ENCODE measurements at regions not wholly inside any gene's neighbourhood (a gene's known extent, or its start where the extent isn't known, plus 50 kb on each side); places are given as distances from the start of the nearest gene placed in this dataset.

DNA sequence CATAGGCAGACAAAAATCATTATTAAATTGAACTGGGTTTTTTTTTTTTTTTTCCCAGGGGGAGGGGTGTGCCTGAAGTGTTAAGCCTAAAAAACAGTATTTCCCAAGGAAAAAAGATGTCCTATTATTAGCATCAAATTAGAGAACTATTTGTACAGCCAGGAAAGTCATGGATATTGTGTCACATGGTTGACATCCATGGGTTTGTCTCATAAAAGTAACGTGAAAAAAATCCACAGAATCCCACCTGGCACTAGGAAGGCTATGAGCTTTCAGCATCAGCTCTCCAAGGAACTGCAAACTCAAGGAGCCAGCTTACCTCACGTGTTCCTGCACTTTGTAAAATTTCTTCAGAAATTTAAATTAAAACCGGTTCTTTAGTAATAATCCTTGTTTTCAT is 69.1 kb upstream of the EGLN3 start:
- no peaks in the 10 kb centered on the region for H3K36me3 ChIP-seq (replicated peaks in 1 of 2; ENCODE audit: control insufficient read depth in 1 of 2, insufficient read depth in 2 of 2, low read length in 2 of 2)
- 92% methylated on average over 3 of the region's 3 CpGs for WGBS (ENCODE audit: low lambda C conversion rate)
- peaks cover 57% of the 10 kb centered on the region for H3K4me1 ChIP-seq (ENCODE audit: insufficient read depth, low read length)
- H3K79me2 ChIP-seq (ENCODE audit: insufficient read depth, low read length) = no peaks in the 10 kb centered on the region
- no peaks in the 10 kb centered on the region for H3K27me3 ChIP-seq (ENCODE audit: control insufficient read depth in 1 of 2, insufficient read depth in 2 of 2, low read length in 2 of 2)
- H3K9ac ChIP-seq (ENCODE audit: insufficient read depth, low read depth, low read length) = no peak overlapping the region
- no peak overlapping the region for H3K4me3 ChIP-seq (replicated peaks in 1 of 3; ENCODE audit: insufficient read depth in 1 of 3, low read depth in 2 of 3, low read length in 3 of 3)
- no peak overlapping the region for H3K27ac ChIP-seq (ENCODE audit: extremely low read length, insufficient read depth, low read length)
- no peak for ATAC-seq
- H2AFZ ChIP-seq (ENCODE audit: low read length) = no peak overlapping the region
- H3K9me3 ChIP-seq (ENCODE audit: low read length) = no peaks in the 10 kb centered on the region
- no peak for FAIRE-seq
- no peak for DNase-seq (ENCODE audit: low spot score)
- intact Hi-C loops (cut with micrococcal nuclease; ENCODE audit: unreplicated experiment) (loop anchor here (10.0 kb wide), 1 partner anchor 445 kb away; the partner anchor contains the start of gene SPTSSA), in situ Hi-C loops (cut with HindIII; ENCODE audit: extremely low pct_ligation_motif_present, low pct_unique_long_range_greater_than_20kb) (no loop called here)
- POLR2A ChIA-PET = interaction anchor here (1.2 kb wide), 1 partner anchor 12 kb away, joined by 3 read pairs; no protein-coding TSS in a partner anchor
- CTCF ChIA-PET (ENCODE audit: low intra/inter-chr PET ratio, low total read pairs) = no interaction called here
- BruUV-seq (replicated peaks) = no TSS peak
- no peak overlapping the region for H3K4me2 ChIP-seq (ENCODE audit: low read depth, low read length)
- TF ChIP-seq SIX4 (CRISPR knock-in tag; IDR thresholded peaks at IDR 0.05) (no peak), RXRB (CRISPR knock-in tag; IDR thresholded peaks at IDR 0.05; ENCODE audit: borderline replicate concordance) (no peak), KMT2B (CRISPR knock-in tag; IDR thresholded peaks at IDR 0.05) (no peak)
- H4K20me1 ChIP-seq (ENCODE audit: insufficient read depth, low read length) = no peaks in the 10 kb centered on the region

DNA sequence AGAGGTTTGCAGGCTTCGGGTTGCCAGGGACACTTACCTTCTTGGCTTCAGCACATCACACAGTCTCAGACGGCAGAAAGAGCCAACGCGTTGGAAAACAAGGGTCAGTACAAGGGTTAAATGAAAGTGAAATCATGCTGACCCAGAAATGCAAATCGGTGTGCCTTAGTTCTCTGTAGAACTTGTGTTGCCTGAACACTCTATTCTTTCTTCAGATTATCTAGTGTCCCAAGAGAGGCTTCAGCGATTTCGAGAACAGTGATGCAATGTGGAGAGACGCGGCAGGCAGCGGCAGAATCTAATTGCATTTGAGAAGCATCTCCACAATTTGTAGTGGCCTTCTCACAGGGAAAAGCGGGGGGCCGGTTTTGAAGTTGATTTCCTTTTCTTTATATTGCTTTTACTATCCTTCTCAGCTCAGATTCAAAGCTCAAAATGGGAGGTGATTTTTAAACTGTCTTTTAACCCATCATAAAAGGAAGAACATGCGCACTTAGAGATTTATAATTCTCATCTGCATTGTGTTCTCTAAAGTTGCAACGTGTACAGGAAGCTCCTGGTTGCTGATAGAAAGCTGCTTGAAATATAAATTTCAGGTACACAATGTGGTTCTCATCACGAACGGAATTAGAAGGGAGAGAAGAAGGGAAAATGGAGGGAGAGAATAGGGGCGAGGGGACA is 67.8 kb upstream of the EGLN3 start:
- intact Hi-C loops (cut with micrococcal nuclease; ENCODE audit: unreplicated experiment) (no loop called here), in situ Hi-C loops (cut with HindIII; ENCODE audit: extremely low pct_ligation_motif_present, low pct_unique_long_range_greater_than_20kb) (no loop called here)
- no TSS peak for BruUV-seq (replicated peaks)
- no peak overlapping the region for H3K27ac ChIP-seq (ENCODE audit: extremely low read length, insufficient read depth, low read length)
- 71% methylated on average over 17 of the region's 17 CpGs for WGBS (ENCODE audit: low lambda C conversion rate)
- ATAC-seq = peak; percentile 22; the same call in 1 of the 3 replicates
- H3K9me3 ChIP-seq (ENCODE audit: low read length) = no peaks in the 10 kb centered on the region
- H3K4me3 ChIP-seq (replicated peaks in 1 of 3; ENCODE audit: insufficient read depth in 1 of 3, low read depth in 2 of 3, low read length in 3 of 3) = no peak overlapping the region
- no peak for DNase-seq (ENCODE audit: low spot score)
- CTCF ChIA-PET (ENCODE audit: low intra/inter-chr PET ratio, low total read pairs) = no interaction called here
- peak overlapping the region; percentile 21 for H2AFZ ChIP-seq (ENCODE audit: low read length)
- H3K4me1 ChIP-seq (ENCODE audit: insufficient read depth, low read length) = peaks cover 48% of the 10 kb centered on the region
- H3K9ac ChIP-seq (ENCODE audit: insufficient read depth, low read depth, low read length) = no peak overlapping the region
- no peaks in the 10 kb centered on the region for H3K27me3 ChIP-seq (ENCODE audit: control insufficient read depth in 1 of 2, insufficient read depth in 2 of 2, low read length in 2 of 2)
- H4K20me1 ChIP-seq (ENCODE audit: insufficient read depth, low read length) = no peaks in the 10 kb centered on the region
- H3K79me2 ChIP-seq (ENCODE audit: insufficient read depth, low read length) = no peaks in the 10 kb centered on the region
- FAIRE-seq = no peak
- POLR2A ChIA-PET = interaction anchor here (1.1 to 1.4 kb wide), 2 partner anchors 9 to 16 kb away, joined by 3 to 5 read pairs; no protein-coding TSS in a partner anchor
- no peaks in the 10 kb centered on the region for H3K36me3 ChIP-seq (replicated peaks in 1 of 2; ENCODE audit: control insufficient read depth in 1 of 2, insufficient read depth in 2 of 2, low read length in 2 of 2)
- H3K4me2 ChIP-seq (ENCODE audit: low read depth, low read length) = peak overlapping the region; percentile 23
- peak; percentile 53 for TF ChIP-seq PCBP2 (optimal IDR thresholded peaks at IDR 0.05; ENCODE audit: low read depth, low read length, poor library complexity, severe bottlenecking)
- no peak for TF ChIP-seq ZNF674 (CRISPR knock-in tag; IDR thresholded peaks at IDR 0.05; ENCODE audit: low read depth)
- TF ChIP-seq, protein P1, sequence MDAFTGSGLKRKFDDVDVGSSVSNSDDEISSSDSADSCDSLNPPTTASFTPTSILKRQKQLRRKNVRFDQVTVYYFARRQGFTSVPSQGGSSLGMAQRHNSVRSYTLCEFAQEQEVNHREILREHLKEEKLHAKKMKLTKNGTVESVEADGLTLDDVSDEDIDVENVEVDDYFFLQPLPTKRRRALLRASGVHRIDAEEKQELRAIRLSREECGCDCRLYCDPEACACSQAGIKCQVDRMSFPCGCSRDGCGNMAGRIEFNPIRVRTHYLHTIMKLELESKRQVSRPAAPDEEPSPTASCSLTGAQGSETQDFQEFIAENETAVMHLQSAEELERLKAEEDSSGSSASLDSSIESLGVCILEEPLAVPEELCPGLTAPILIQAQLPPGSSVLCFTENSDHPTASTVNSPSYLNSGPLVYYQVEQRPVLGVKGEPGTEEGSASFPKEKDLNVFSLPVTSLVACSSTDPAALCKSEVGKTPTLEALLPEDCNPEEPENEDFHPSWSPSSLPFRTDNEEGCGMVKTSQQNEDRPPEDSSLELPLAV (CRISPR knock-in tag; conservative IDR thresholded peaks at IDR 0.05; ENCODE audit: low read depth) = no peak
- TF ChIP-seq ZKSCAN1 (IDR thresholded peaks at IDR 0.05; ENCODE audit: low read length) = no peak
- TF ChIP-seq GFI1 (CRISPR knock-in tag; IDR thresholded peaks at IDR 0.05; ENCODE audit: borderline replicate concordance) = no peak
- 0 out of 2 replicates have a peak, but pooled peaks have one; percentile 46 for TF ChIP-seq SMYD3 (CRISPR knock-in tag; IDR thresholded peaks at IDR 0.05)
- no peak for TF ChIP-seq CREB1 (IDR thresholded peaks at IDR 0.05)
- no peak for TF ChIP-seq CREB1 (CRISPR knock-in tag; IDR thresholded peaks at IDR 0.05)
- no peak for TF ChIP-seq NKX3-1 (CRISPR knock-in tag; IDR thresholded peaks at IDR 0.05)
- peak; percentile 67; the same call in 1 of the 2 replicates for TF ChIP-seq CEBPB (IDR thresholded peaks at IDR 0.05; ENCODE audit: borderline replicate concordance, low read depth, low read length)
- TF ChIP-seq SOX6 (IDR thresholded peaks at IDR 0.05) = no peak
- no peak for TF ChIP-seq SOX6 (CRISPR knock-in tag; IDR thresholded peaks at IDR 0.05)
- TF ChIP-seq KMT2A (CRISPR knock-in tag; IDR thresholded peaks at IDR 0.05) = no peak
- TF ChIP-seq, protein P2, sequence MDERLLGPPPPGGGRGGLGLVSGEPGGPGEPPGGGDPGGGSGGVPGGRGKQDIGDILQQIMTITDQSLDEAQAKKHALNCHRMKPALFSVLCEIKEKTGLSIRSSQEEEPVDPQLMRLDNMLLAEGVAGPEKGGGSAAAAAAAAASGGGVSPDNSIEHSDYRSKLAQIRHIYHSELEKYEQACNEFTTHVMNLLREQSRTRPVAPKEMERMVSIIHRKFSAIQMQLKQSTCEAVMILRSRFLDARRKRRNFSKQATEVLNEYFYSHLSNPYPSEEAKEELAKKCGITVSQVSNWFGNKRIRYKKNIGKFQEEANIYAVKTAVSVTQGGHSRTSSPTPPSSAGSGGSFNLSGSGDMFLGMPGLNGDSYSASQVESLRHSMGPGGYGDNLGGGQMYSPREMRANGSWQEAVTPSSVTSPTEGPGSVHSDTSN (CRISPR knock-in tag; IDR thresholded peaks at IDR 0.05) = 0 out of 2 replicates have a peak, but pooled peaks have one; percentile 10
- peak; percentile 59; the same call in 1 of the 2 replicates for TF ChIP-seq ZNF652 (CRISPR knock-in tag; IDR thresholded peaks at IDR 0.05; ENCODE audit: borderline replicate concordance, low read depth)

All from HepG2 (cell line).